ENCODE measurements at regions not wholly inside any gene's neighbourhood (a gene's known extent, or its start where the extent isn't known, plus 50 kb on each side); places are given as distances from the start of the nearest gene placed in this dataset.

DNA sequence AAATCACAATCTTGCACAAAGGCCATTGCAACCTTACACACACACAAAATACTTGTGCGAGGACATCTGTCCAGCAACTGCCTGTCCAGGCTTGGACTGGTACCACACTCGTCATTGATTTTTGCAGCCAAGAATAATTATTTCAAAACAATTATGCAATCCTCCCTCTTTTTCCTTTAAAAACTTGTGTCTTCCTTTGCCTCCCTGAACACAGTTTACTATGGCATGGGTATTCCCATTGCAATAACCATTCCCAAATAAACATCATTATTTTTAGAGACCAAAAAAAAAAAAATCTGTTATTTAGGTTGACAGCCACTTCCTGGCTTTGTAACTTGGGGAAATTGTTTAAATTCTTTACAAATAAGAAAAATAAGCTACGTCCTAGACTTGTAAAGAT, 54.0 kb downstream of the C11orf91 start:
- Mint-ChIP-seq H3K27ac (no peak overlapping the region), H3K36me3 (ENCODE audit: low read depth) (peaks cover 9% of the 10 kb centered on the region; the same call in 1 of the 2 replicates), H3K9me3 (no peaks in the 10 kb centered on the region), H3K4me1 (ENCODE audit: low read depth) (peaks cover 15% of the 10 kb centered on the region), H3K27me3 (ENCODE audit: insufficient read depth) (no peaks in the 10 kb centered on the region), H3K4me3 (no peak overlapping the region)
- DNase-seq, result no peak
- no peak for TF ChIP-seq CTCF (IDR thresholded peaks at IDR 0.05)

DNA sequence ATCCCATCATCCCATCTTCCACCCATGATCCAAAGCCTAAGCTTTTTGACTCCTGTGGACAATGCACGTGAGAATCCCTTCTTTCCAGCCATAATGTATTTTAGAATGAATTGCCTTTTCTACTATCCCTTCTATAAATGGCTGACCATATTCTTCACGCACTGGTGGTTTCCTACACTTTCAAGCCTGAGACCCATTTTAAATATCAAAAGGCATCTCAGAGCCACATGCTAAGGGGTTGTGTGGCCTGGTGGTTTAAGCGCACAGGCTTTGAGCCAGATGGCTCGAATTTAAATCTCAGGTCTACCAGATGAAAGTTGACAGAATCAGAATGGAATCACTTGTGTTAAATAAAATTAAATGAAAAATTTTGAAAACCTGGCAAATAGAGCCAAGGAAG, 54.5 kb downstream of the C11orf91 start:
- Mint-ChIP-seq H3K27ac (no peak overlapping the region), H3K9me3 (no peaks in the 10 kb centered on the region), H3K4me1 (ENCODE audit: low read depth) (peaks cover 15% of the 10 kb centered on the region), H3K27me3 (ENCODE audit: insufficient read depth) (no peaks in the 10 kb centered on the region), H3K36me3 (ENCODE audit: low read depth) (peaks cover 9% of the 10 kb centered on the region; the same call in 1 of the 2 replicates), H3K4me3 (no peak overlapping the region)
- DNase-seq, result no peak
- TF ChIP-seq CTCF (IDR thresholded peaks at IDR 0.05), result no peak

GRCh38 chr11:33645686-33646085, 54.9 kb downstream of the C11orf91 start:
- H3K4me1 Mint-ChIP-seq (ENCODE audit: low read depth), result peaks cover 15% of the 10 kb centered on the region
- no peak for TF ChIP-seq CTCF (IDR thresholded peaks at IDR 0.05)

DNA sequence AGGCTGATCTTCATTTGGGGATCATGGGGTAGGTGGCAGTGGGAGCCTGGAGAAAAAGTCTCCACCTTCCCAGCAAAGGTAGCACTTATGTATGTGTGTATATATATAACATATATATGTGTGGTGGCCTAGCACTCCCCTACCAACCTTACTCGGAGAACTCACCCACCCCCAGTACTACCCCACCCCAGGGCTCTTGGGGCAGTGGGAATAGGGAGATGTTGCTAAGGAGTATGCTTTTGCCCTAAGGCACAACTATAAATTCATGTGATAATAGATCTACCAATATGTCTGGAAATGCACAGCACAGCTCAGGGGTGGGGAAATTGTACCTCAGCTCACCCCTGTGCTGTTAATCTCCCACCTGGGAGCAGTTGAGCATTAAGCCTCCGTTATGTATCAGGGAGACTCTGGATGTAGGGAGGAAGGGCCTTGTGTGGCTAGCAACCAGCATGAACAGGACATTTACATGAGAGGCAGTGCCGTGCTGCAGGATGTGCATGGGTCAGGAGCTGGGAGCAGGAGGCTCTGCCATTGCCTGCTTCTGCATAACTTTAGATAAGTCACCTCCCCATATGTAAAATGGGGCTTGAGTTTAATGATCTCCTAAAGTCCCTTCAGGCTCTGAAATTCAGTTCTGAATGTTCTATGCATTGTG, 57.3 kb downstream of the C11orf91 start:
- Mint-ChIP-seq H3K36me3 (ENCODE audit: low read depth) (peaks cover 17% of the 10 kb centered on the region), H3K4me3 (no peak overlapping the region), H3K27me3 (ENCODE audit: insufficient read depth) (no peaks in the 10 kb centered on the region), H3K9me3 (no peaks in the 10 kb centered on the region), H3K27ac (no peak overlapping the region), H3K4me1 (ENCODE audit: low read depth) (peaks cover 15% of the 10 kb centered on the region)
- no peak for TF ChIP-seq CTCF (IDR thresholded peaks at IDR 0.05)
- DNase-seq, result no peak

More at GRCh38 chr11:33645686-33646085, 54.9 kb downstream of the C11orf91 start:
- H3K27me3 Mint-ChIP-seq (ENCODE audit: insufficient read depth), result no peaks in the 10 kb centered on the region
- DNase-seq, result no peak
- no peaks in the 10 kb centered on the region for H3K9me3 Mint-ChIP-seq
- H3K4me3 Mint-ChIP-seq, result no peak overlapping the region
- no peak overlapping the region for H3K27ac Mint-ChIP-seq
- H3K36me3 Mint-ChIP-seq (ENCODE audit: low read depth), result peaks cover 9% of the 10 kb centered on the region; the same call in 1 of the 2 replicates

DNA sequence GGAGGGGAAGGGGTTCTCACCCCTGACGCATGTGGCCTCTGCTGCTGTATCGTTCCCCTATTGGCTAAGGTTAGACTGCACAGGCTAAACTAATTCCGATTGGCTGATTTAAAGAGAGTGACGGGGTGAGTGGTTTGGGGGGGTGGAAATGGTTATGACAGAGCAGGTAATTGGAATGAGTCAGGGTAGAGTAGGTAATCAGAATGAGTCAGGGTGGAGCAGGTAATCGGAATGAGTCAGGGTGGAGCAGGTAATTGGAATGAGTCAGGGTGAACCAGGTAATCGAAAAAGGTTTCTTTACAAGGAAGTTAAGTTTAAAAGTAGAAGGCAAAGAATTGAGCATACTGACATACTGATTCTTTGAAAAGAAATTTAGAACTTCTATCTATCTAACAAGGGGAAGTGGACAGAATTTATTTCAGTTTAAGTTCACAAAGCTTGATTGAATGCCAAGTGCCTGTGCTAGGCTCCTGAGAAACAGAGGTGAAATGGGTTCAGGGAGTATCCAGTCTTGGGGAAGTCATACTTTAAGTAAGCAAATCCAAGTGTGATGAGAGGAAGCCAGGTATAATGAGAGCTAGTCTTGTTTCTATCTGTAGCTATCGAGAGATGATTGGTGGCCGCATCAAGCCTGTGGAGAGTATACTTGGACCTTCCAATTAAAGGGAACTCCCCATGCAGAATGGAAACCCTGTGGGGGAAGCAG, 58.0 kb downstream of the C11orf91 start:
- DNase-seq, result no peak
- Mint-ChIP-seq H3K27me3 (ENCODE audit: insufficient read depth) (no peaks in the 10 kb centered on the region), H3K9me3 (no peaks in the 10 kb centered on the region), H3K4me3 (no peak overlapping the region), H3K36me3 (ENCODE audit: low read depth) (peaks cover 24% of the 10 kb centered on the region), H3K4me1 (ENCODE audit: low read depth) (peaks cover 21% of the 10 kb centered on the region), H3K27ac (no peak overlapping the region)
- TF ChIP-seq CTCF (IDR thresholded peaks at IDR 0.05), result no peak

Measured in HFFc6 (cell line).